ENCODE measurements at regions not wholly inside any gene's neighbourhood (a gene's known extent, or its start where the extent isn't known, plus 50 kb on each side); places are given as distances from the start of the nearest gene placed in this dataset.

DNA sequence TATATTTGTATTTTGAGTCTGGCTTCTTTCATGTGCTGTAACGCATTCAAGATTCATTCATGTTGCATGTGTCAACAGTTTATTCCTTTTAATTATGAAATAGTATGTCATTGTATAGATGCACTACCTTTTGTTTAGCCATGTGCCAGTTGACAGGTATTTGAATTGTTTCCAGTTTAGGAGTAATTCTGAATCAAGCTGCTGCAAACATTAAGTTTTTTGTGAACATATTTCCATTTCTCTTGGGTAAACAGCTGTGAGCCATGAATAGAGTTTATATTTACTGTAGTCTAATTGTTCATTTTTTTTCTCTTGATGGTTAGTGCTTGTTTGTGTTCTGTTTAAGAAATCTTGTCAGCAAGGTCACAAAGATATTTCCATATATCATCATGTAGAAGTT is 142.4 kb upstream of the RIPOR2 start (continued):
- TF ChIP-seq SP4 (IDR thresholded peaks at IDR 0.05; ENCODE audit: low read length): no peak
- no peak for TF ChIP-seq FOSL1 (IDR thresholded peaks at IDR 0.05; ENCODE audit: insufficient read depth, low read depth, low read length)

Measured in H1 (cell line).